KMS-11 (cell line): ENCODE measurements at regions not wholly inside any gene's neighbourhood (a gene's known extent, or its start where the extent isn't known, plus 50 kb on each side); places are given as distances from the start of the nearest gene placed in this dataset.

ENCODE experiments used
- H2AFZ ChIP-seq: fragments of 200-600 bp; sonication (generic); 2 replicates; pipeline ENCODE4 v1.6.1; 2016; ENCODE audit warnings: antibody characterized with exemption, mixed run types, low read depth
- H3K27ac ChIP-seq: fragments of 200-600 bp; sonication (generic); 2 replicates; pipeline ENCODE4 v1.6.1; 2016; ENCODE audit warnings: mild to moderate bottlenecking, mixed run types
- H3K27me3 ChIP-seq: fragments of 200-600 bp; sonication (generic); 2 replicates; pipeline ENCODE4 v1.6.1; 2017; ENCODE audit warnings: mild to moderate bottlenecking, low read depth, mixed run types, moderate library complexity; ENCODE audit not compliant: insufficient read depth
- H3K36me3 ChIP-seq: fragments of 200-600 bp; sonication (generic); 2 replicates; pipeline ENCODE4 v1.6.1; 2017; ENCODE audit warnings: mild to moderate bottlenecking, mixed run types; ENCODE audit not compliant: insufficient read depth
- H3K4me1 ChIP-seq: fragments of 200-600 bp; sonication (generic); 2 replicates; pipeline ENCODE4 v1.6.1; 2016; ENCODE audit warnings: mild to moderate bottlenecking, low read depth, mixed run types; ENCODE audit not compliant: poor library complexity, severe bottlenecking
- H3K4me2 ChIP-seq: fragments of 200-600 bp; sonication (generic); 2 replicates; pipeline ENCODE4 v1.7.0; 2016; ENCODE audit warnings: mild to moderate bottlenecking, mixed run types
- H3K4me3 ChIP-seq: fragments of 200-600 bp; sonication (generic); IDR thresholded peaks from 2 replicates; pipeline ENCODE4 v1.6.1; 2017; ENCODE audit warnings: low read depth, low read length, mixed read lengths; ENCODE audit not compliant: insufficient read depth
- H3K79me2 ChIP-seq: fragments of 200-600 bp; sonication (generic); 2 replicates; pipeline ENCODE4 v1.6.1; 2016; ENCODE audit warnings: low read depth, mixed run types; ENCODE audit not compliant: insufficient read depth
- H3K9ac ChIP-seq: fragments of 200-600 bp; sonication (generic); 2 replicates; pipeline ENCODE4 v1.6.1; 2016; ENCODE audit warnings: mild to moderate bottlenecking, mixed run types
- H4K20me1 ChIP-seq: fragments of 200-600 bp; sonication (generic); 2 replicates; pipeline ENCODE4 v1.6.1; 2016; ENCODE audit warnings: mild to moderate bottlenecking, mixed run types; ENCODE audit not compliant: insufficient read depth
- TF ChIP-seq, protein P1 (sequence below): fragments of 200-600 bp; sonication (generic); conservative IDR thresholded peaks from 2 replicates; pipeline ENCODE4 v1.6.1; 2017; ENCODE audit warnings: low read depth, mild to moderate bottlenecking, antibody characterized with exemption, low read length, moderate library complexity, mixed read lengths

- H3K36me3 ChIP-seq, result no peaks in the 10 kb centered on the region
- TF ChIP-seq, protein P1, sequence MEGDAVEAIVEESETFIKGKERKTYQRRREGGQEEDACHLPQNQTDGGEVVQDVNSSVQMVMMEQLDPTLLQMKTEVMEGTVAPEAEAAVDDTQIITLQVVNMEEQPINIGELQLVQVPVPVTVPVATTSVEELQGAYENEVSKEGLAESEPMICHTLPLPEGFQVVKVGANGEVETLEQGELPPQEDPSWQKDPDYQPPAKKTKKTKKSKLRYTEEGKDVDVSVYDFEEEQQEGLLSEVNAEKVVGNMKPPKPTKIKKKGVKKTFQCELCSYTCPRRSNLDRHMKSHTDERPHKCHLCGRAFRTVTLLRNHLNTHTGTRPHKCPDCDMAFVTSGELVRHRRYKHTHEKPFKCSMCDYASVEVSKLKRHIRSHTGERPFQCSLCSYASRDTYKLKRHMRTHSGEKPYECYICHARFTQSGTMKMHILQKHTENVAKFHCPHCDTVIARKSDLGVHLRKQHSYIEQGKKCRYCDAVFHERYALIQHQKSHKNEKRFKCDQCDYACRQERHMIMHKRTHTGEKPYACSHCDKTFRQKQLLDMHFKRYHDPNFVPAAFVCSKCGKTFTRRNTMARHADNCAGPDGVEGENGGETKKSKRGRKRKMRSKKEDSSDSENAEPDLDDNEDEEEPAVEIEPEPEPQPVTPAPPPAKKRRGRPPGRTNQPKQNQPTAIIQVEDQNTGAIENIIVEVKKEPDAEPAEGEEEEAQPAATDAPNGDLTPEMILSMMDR, result no peak
- no peak overlapping the region for H2AFZ ChIP-seq
- H4K20me1 ChIP-seq, result no peaks in the 10 kb centered on the region
- H3K9ac ChIP-seq, result no peak overlapping the region
- no peaks in the 10 kb centered on the region for H3K27me3 ChIP-seq
- no peak overlapping the region for H3K27ac ChIP-seq
- no peaks in the 10 kb centered on the region for H3K4me1 ChIP-seq
- H3K79me2 ChIP-seq, result no peaks in the 10 kb centered on the region
- H3K4me3 ChIP-seq, result no peak overlapping the region
- no peak overlapping the region for H3K4me2 ChIP-seq
Observed at GRCh38 chr14:38105106-38105702, 102.5 kb upstream of the SSTR1 start.

DNA sequence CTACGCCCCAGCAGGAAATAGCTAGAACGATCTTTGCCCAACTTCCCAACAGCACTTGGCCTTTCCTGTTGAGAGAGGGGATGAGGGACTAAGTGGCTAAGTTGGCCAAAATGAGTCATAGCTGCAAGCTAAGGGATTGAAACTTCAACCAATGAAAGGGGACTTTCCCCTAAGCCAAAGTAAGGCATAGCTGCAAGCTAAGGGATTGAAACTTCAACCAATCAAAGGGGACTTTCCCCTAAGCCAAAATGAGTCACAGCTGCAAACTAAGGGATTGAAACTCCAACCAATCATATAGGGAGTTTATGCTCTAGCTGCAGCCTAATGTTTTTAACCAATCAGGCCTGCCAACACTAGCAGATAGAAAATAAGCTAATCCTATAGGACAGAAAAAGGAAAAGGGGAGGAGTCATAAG is 100.5 kb upstream of the SSTR1 start:
- no peaks in the 10 kb centered on the region for H3K36me3 ChIP-seq
- H3K27ac ChIP-seq, result no peak overlapping the region
- no peak overlapping the region for H2AFZ ChIP-seq
- H4K20me1 ChIP-seq, result no peaks in the 10 kb centered on the region
- no peaks in the 10 kb centered on the region for H3K4me1 ChIP-seq
- H3K9ac ChIP-seq, result no peak overlapping the region
- no peak overlapping the region for H3K4me3 ChIP-seq
- no peaks in the 10 kb centered on the region for H3K79me2 ChIP-seq
- no peaks in the 10 kb centered on the region for H3K27me3 ChIP-seq
- H3K4me2 ChIP-seq, result no peak overlapping the region
- TF ChIP-seq, protein P1, result no peak

- no peak overlapping the region for H3K4me3 ChIP-seq
- no peaks in the 10 kb centered on the region for H4K20me1 ChIP-seq
- no peak overlapping the region for H3K27ac ChIP-seq
- TF ChIP-seq, protein P1, result no peak
- H3K4me2 ChIP-seq, result no peak overlapping the region
- no peaks in the 10 kb centered on the region for H3K4me1 ChIP-seq
- no peak overlapping the region for H3K9ac ChIP-seq
- no peaks in the 10 kb centered on the region for H3K79me2 ChIP-seq
- no peaks in the 10 kb centered on the region for H3K27me3 ChIP-seq
- no peaks in the 10 kb centered on the region for H3K36me3 ChIP-seq
- H2AFZ ChIP-seq, result no peak overlapping the region
Observed at GRCh38 chr14:38108681-38109080, 99.0 kb upstream of the SSTR1 start.

- no peak overlapping the region for H3K4me2 ChIP-seq
Observed at GRCh38 chr14:38110258-38110657, 97.4 kb upstream of the SSTR1 start.

More at GRCh38 chr14:38110258-38110657, 97.4 kb upstream of the SSTR1 start:
- H4K20me1 ChIP-seq, result no peaks in the 10 kb centered on the region
- no peak overlapping the region for H3K9ac ChIP-seq
- H3K27me3 ChIP-seq, result no peaks in the 10 kb centered on the region
- no peaks in the 10 kb centered on the region for H3K4me1 ChIP-seq
- no peak overlapping the region for H3K4me3 ChIP-seq
- no peak overlapping the region for H3K27ac ChIP-seq
- no peaks in the 10 kb centered on the region for H3K79me2 ChIP-seq
- H3K36me3 ChIP-seq, result no peaks in the 10 kb centered on the region
- TF ChIP-seq, protein P1, result no peak
- H2AFZ ChIP-seq, result no peak overlapping the region
